ENCODE measurements at regions not wholly inside any gene's neighbourhood (a gene's known extent, or its start where the extent isn't known, plus 50 kb on each side); places are given as distances from the start of the nearest gene placed in this dataset.

GRCh38 chr13:57858376-57858775 lies 226.8 kb downstream of the PCDH17 start:
- TF ChIP-seq CTCF (IDR thresholded peaks at IDR 0.05) (no peak), NFYB (CRISPR knock-in tag; conservative IDR thresholded peaks at IDR 0.05; ENCODE audit: low read depth) (no peak), NFE2L1 (CRISPR knock-in tag; IDR thresholded peaks at IDR 0.05) (no peak), EMX1 (CRISPR knock-in tag; IDR thresholded peaks at IDR 0.05) (no peak)
- ATAC-seq (no peak), DNase-seq (ENCODE audit: low spot score) (no peak)
- Mint-ChIP-seq H3K27me3 (ENCODE audit: low read depth) (no peaks in the 10 kb centered on the region), H3K27ac (no peak overlapping the region), H3K36me3 (no peaks in the 10 kb centered on the region), H3K4me1 (peaks cover 4% of the 10 kb centered on the region; the same call in 1 of the 2 replicates), H3K9me3 (no peaks in the 10 kb centered on the region), H3K4me3 (no peak overlapping the region)
- ChIA-PET POLR2A (no interaction called here), CTCF (interaction anchor here (3.3 kb wide), 1 partner anchor 234 kb away, joined by 10 read pairs; no protein-coding TSS in a partner anchor)

- DNase-seq (ENCODE audit: low spot score): no peak
- TF ChIP-seq KAT7 (CRISPR knock-in tag; IDR thresholded peaks at IDR 0.05; ENCODE audit: borderline replicate concordance): no peak
- Mint-ChIP-seq H3K9me3 (peaks cover 27% of the 10 kb centered on the region), H3K4me3 (no peak overlapping the region), H3K27ac (no peak overlapping the region), H3K27me3 (ENCODE audit: low read depth) (no peaks in the 10 kb centered on the region), H3K4me1 (peaks cover 4% of the 10 kb centered on the region; the same call in 1 of the 2 replicates), H3K36me3 (peaks cover 30% of the 10 kb centered on the region)
- CTCF ChIA-PET: no interaction called here
- no peak for ATAC-seq
- POLR2A ChIA-PET: no interaction called here
Measured at GRCh38 chr13:57862879-57863278, 231.3 kb downstream of the PCDH17 start.

GRCh38 chr13:57865600-57866294 lies 234.2 kb downstream of the PCDH17 start:
- Mint-ChIP-seq H3K4me3 (no peak overlapping the region), H3K4me1 (no peaks in the 10 kb centered on the region), H3K27ac (no peak overlapping the region), H3K36me3 (peaks cover 39% of the 10 kb centered on the region), H3K27me3 (ENCODE audit: low read depth) (no peaks in the 10 kb centered on the region), H3K9me3 (peaks cover 56% of the 10 kb centered on the region)
- ChIA-PET POLR2A (interaction anchor here (0.6 kb wide), 1 partner anchor 76 kb away, joined by 3 read pairs; no protein-coding TSS in a partner anchor), CTCF (interaction anchor here (1.3 kb wide), 1 partner anchor 233 kb away, joined by 3 read pairs; no protein-coding TSS in a partner anchor)
- ATAC-seq: no peak
- no peak for DNase-seq (ENCODE audit: low spot score)
- no peak for TF ChIP-seq FOXJ3 (CRISPR knock-in tag; IDR thresholded peaks at IDR 0.05; ENCODE audit: borderline replicate concordance)
- TF ChIP-seq TEAD4 (CRISPR knock-in tag; IDR thresholded peaks at IDR 0.05): no peak
- TF ChIP-seq NR1H2 (CRISPR knock-in tag; IDR thresholded peaks at IDR 0.05): no peak
- no peak for TF ChIP-seq MLX (CRISPR knock-in tag; IDR thresholded peaks at IDR 0.05)
- TF ChIP-seq HMGA2 (CRISPR knock-in tag; IDR thresholded peaks at IDR 0.05): no peak
- no peak for TF ChIP-seq AR (CRISPR knock-in tag; IDR thresholded peaks at IDR 0.05)
- TF ChIP-seq ZNF671 (CRISPR knock-in tag; IDR thresholded peaks at IDR 0.05): no peak
- no peak for TF ChIP-seq CREB1 (CRISPR knock-in tag; IDR thresholded peaks at IDR 0.05)

GRCh38 chr13:57874530-57874929 lies 243.0 kb downstream of the PCDH17 start:
- H3K4me1 Mint-ChIP-seq: peaks cover 7% of the 10 kb centered on the region; the same call in 1 of the 2 replicates
- no peak for DNase-seq (ENCODE audit: low spot score)
- CTCF ChIA-PET: no interaction called here
- peaks cover 14% of the 10 kb centered on the region for H3K9me3 Mint-ChIP-seq
- H3K4me3 Mint-ChIP-seq: no peak overlapping the region
- no peaks in the 10 kb centered on the region for H3K27me3 Mint-ChIP-seq (ENCODE audit: low read depth)
- ATAC-seq: no peak
- POLR2A ChIA-PET: no interaction called here
- H3K36me3 Mint-ChIP-seq: no peaks in the 10 kb centered on the region
- H3K27ac Mint-ChIP-seq: no peak overlapping the region
- TF ChIP-seq ZMAT4 (CRISPR knock-in tag; IDR thresholded peaks at IDR 0.05) (no peak), HMGA2 (CRISPR knock-in tag; IDR thresholded peaks at IDR 0.05) (no peak), E2F4 (CRISPR knock-in tag; IDR thresholded peaks at IDR 0.05; ENCODE audit: borderline replicate concordance, low read depth) (no peak), NR3C1 (CRISPR knock-in tag; conservative IDR thresholded peaks at IDR 0.05; ENCODE audit: low read depth) (no peak), CDX4 (CRISPR knock-in tag; IDR thresholded peaks at IDR 0.05; ENCODE audit: borderline replicate concordance) (no peak), ATF1 (CRISPR knock-in tag; IDR thresholded peaks at IDR 0.05) (no peak), IRF2 (CRISPR knock-in tag; IDR thresholded peaks at IDR 0.05; ENCODE audit: borderline replicate concordance, low read depth) (no peak), ATF6 (CRISPR knock-in tag; IDR thresholded peaks at IDR 0.05) (no peak)

Data from WTC11 (cell line).